H9 (cell line): ENCODE measurements at regions not wholly inside any gene's neighbourhood (a gene's known extent, or its start where the extent isn't known, plus 50 kb on each side); places are given as distances from the start of the nearest gene placed in this dataset.

Experiments used
- DNase-seq: peaks from one replicate; pipeline ENCODE4 v3.0.0-alpha.2; 2017
- H2AFZ ChIP-seq: one replicate; pipeline ENCODE4 v1.6.1; 2013; ENCODE audit warnings: mild to moderate bottlenecking, low read length, control low read depth, moderate library complexity
- H2AK5ac ChIP-seq: 2 replicates; pipeline ENCODE4 v1.6.1; 2013; ENCODE audit warnings: low read length, control low read depth, mixed read lengths; ENCODE audit not compliant: insufficient read length
- H2BK120ac ChIP-seq: one replicate; pipeline ENCODE4 v1.6.1; 2013; ENCODE audit warnings: low read depth, mild to moderate bottlenecking, low read length, control low read depth, inconsistent platforms; ENCODE audit not compliant: poor library complexity, severe bottlenecking
- H2BK12ac ChIP-seq: 2 replicates; pipeline ENCODE4 v1.6.1; 2013; ENCODE audit warnings: low read length, control low read depth, mixed read lengths, low read depth; ENCODE audit not compliant: insufficient read length
- H2BK15ac ChIP-seq: 2 replicates; pipeline ENCODE4 v1.6.1; 2013; ENCODE audit warnings: low read depth, low read length, control low read depth
- H2BK20ac ChIP-seq: one replicate; pipeline ENCODE4 v1.6.1; 2013; ENCODE audit warnings: low read depth, mild to moderate bottlenecking, low read length, control low read depth, inconsistent platforms; ENCODE audit not compliant: poor library complexity, severe bottlenecking
- H2BK5ac ChIP-seq: 2 replicates; pipeline ENCODE4 v1.6.1; 2013; ENCODE audit warnings: low read length, control low read depth, mixed read lengths; ENCODE audit not compliant: insufficient read length
- H3K14ac ChIP-seq: 2 replicates; pipeline ENCODE4 v1.6.1; 2013; ENCODE audit warnings: low read length, control low read depth; ENCODE audit not compliant: insufficient read depth
- H3K18ac ChIP-seq: 2 replicates; pipeline ENCODE4 v1.6.1; 2013; ENCODE audit warnings: low read depth, mild to moderate bottlenecking, mixed read lengths, low read length, control low read depth; ENCODE audit not compliant: insufficient read length
- H3K23ac ChIP-seq: 2 replicates; pipeline ENCODE4 v1.6.1; 2013; ENCODE audit warnings: low read length, control low read depth, mixed read lengths, low read depth; ENCODE audit not compliant: insufficient read length
- H3K23me2 ChIP-seq: 2 replicates; pipeline ENCODE4 v1.6.1; 2013; ENCODE audit warnings: low read depth, mild to moderate bottlenecking, mixed read lengths, low read length, control low read depth; ENCODE audit not compliant: insufficient read length, poor library complexity, severe bottlenecking
- H3K27ac ChIP-seq: 2 replicates; pipeline ENCODE4 v1.5.1; 2013; ENCODE audit warnings: low read length, control low read depth, mixed read lengths, low read depth; ENCODE audit not compliant: insufficient read length
- H3K27me3 ChIP-seq: 2 replicates; pipeline ENCODE4 v1.6.1; 2013; ENCODE audit warnings: low read length, control low read depth, inconsistent platforms; ENCODE audit not compliant: insufficient read depth
- H3K4ac ChIP-seq: 2 replicates; pipeline ENCODE4 v1.6.1; 2013; ENCODE audit warnings: low read depth, mild to moderate bottlenecking, control low read depth, inconsistent platforms, low read length, moderate library complexity
- H3K4me1 ChIP-seq: 2 replicates; pipeline ENCODE4 v1.6.1; 2013; ENCODE audit warnings: low read length, control low read depth, inconsistent platforms; ENCODE audit not compliant: insufficient read depth
- H3K4me2 ChIP-seq: 2 replicates; pipeline ENCODE4 v1.6.1; 2013; ENCODE audit warnings: low read length, control low read depth, mixed read lengths; ENCODE audit not compliant: insufficient read length, insufficient read depth
- H3K56ac ChIP-seq: 2 replicates; pipeline ENCODE4 v1.6.1; 2013; ENCODE audit warnings: low read depth, mild to moderate bottlenecking, mixed read lengths, low read length, control low read depth; ENCODE audit not compliant: insufficient read length
- H3K79me1 ChIP-seq: 2 replicates; pipeline ENCODE4 v1.6.1; 2013; ENCODE audit warnings: low read depth, mild to moderate bottlenecking, moderate library complexity, low read length, control low read depth, inconsistent platforms; ENCODE audit not compliant: insufficient read depth, poor library complexity, severe bottlenecking
- H3K79me2 ChIP-seq: 2 replicates; pipeline ENCODE4 v1.6.1; 2013; ENCODE audit warnings: low read length, control low read depth, inconsistent platforms; ENCODE audit not compliant: insufficient read depth
- H3K9ac ChIP-seq: 2 replicates; pipeline ENCODE4 v1.6.1; 2013; ENCODE audit warnings: low read length, control low read depth, mixed read lengths; ENCODE audit not compliant: insufficient read length; ENCODE audit errors: extremely low read depth
- H3K9me3 ChIP-seq: one replicate; pipeline ENCODE4 v1.6.1; 2013; ENCODE audit warnings: low read depth, low read length, inconsistent platforms; ENCODE audit not compliant: control insufficient read depth
- H3T11ph ChIP-seq: one replicate; pipeline ENCODE4 v1.6.1; 2013; ENCODE audit warnings: mild to moderate bottlenecking, low read length, control low read depth, inconsistent platforms
- H4K20me1 ChIP-seq: one replicate; pipeline ENCODE4 v1.6.1; 2013; ENCODE audit not compliant: control insufficient read depth, insufficient read length, insufficient read depth
- H4K5ac ChIP-seq: 2 replicates; pipeline ENCODE4 v1.6.1; 2013; ENCODE audit warnings: low read depth, mild to moderate bottlenecking, mixed read lengths, low read length, control low read depth; ENCODE audit not compliant: insufficient read length
- H4K8ac ChIP-seq: replicated peaks from 2 replicates; pipeline ENCODE4 v1.6.1; 2013; ENCODE audit warnings: low read length, control low read depth, mixed read lengths, low read depth; ENCODE audit not compliant: insufficient read length
- H4K91ac ChIP-seq: 2 replicates; pipeline ENCODE4 v1.6.1; 2013; ENCODE audit warnings: low read depth, mild to moderate bottlenecking, moderate library complexity, mixed read lengths, low read length, control low read depth; ENCODE audit not compliant: insufficient read length
- H3K27ac Mint-ChIP-seq, 3 experiments: 2 replicates in 2 of 3; 3 replicates in 1 of 3; pipeline ENCODE4 v1.8.0; 2020 to 2021; ENCODE audit warnings: mixed read lengths in 3 of 3, mild to moderate bottlenecking in 1 of 3, moderate library complexity in 1 of 3
- H3K27me3 Mint-ChIP-seq: 2 replicates; pipeline ENCODE4 v1.8.0; 2021; ENCODE audit warnings: low read depth, mild to moderate bottlenecking, moderate library complexity, mixed read lengths
- H3K36me3 Mint-ChIP-seq, 3 experiments: 2 replicates in 2 of 3; 3 replicates in 1 of 3; pipeline ENCODE4 v1.8.0; 2020 to 2021; ENCODE audit warnings: low read depth in 3 of 3, mixed read lengths in 3 of 3; ENCODE audit not compliant: insufficient read depth in 1 of 3
- H3K4me1 Mint-ChIP-seq, 2 experiments: 2 replicates each; pipeline ENCODE4 v1.8.0; 2020; ENCODE audit warnings: mixed read lengths in 2 of 2
- H3K4me3 Mint-ChIP-seq, 2 experiments: 2 replicates in 1 of 2; 3 replicates in 1 of 2; pipeline ENCODE4 v1.8.0; 2020 to 2021; ENCODE audit warnings: mild to moderate bottlenecking in 2 of 2, mixed read lengths in 2 of 2, moderate library complexity in 1 of 2
- H3K9me3 Mint-ChIP-seq, 2 experiments: 2 replicates in 1 of 2; 3 replicates in 1 of 2; pipeline ENCODE4 v1.8.0; 2020; ENCODE audit warnings: mild to moderate bottlenecking in 2 of 2, mixed read lengths in 2 of 2, moderate library complexity in 1 of 2
- WGBS: extraction: QIAGEN DNeasy Blood & Tissue Kit; methylation state at CpG from one replicate; pipeline ENCODE4 v1.1.7; 2013; ENCODE audit warnings: missing lambda C conversion rate, low lambda C conversion rate, mixed read lengths; ENCODE audit not compliant: insufficient read length; ENCODE audit errors: extremely low coverage; 5-methylcytosine and 5-hydroxymethylcytosine counted together
- TF ChIP-seq, protein P1 (sequence below): fragments of 200-600 bp; sonication (generic); conservative IDR thresholded peaks from 3 replicates; pipeline ENCODE4 v1.8.0; 2021; ENCODE audit warnings: antibody characterized with exemption, mild to moderate bottlenecking

GRCh38 chr2:12623051-12623450 lies 93.7 kb upstream of the TRIB2 start:
- Histone ChIP-seq H3T11ph (no peak overlapping the region), H3K4me1 (peaks cover 3% of the 10 kb centered on the region), H4K91ac (no peak overlapping the region), H3K27me3 (no peaks in the 10 kb centered on the region), H3K4me2 (no peak overlapping the region), H3K79me1 (no peaks in the 10 kb centered on the region), H3K23ac (no peak overlapping the region), H4K5ac (no peak overlapping the region), H3K9ac (no peak overlapping the region), H2BK12ac (no peak overlapping the region), H3K18ac (no peak overlapping the region), H3K56ac (no peak overlapping the region), H2AFZ (no peak overlapping the region), H2BK120ac (no peak overlapping the region), H2AK5ac (no peak overlapping the region), H3K79me2 (no peaks in the 10 kb centered on the region), H2BK15ac (no peak overlapping the region), H4K20me1 (no peaks in the 10 kb centered on the region), H2BK20ac (no peak overlapping the region), H4K8ac (no peak overlapping the region), H3K23me2 (no peaks in the 10 kb centered on the region), H2BK5ac (no peak overlapping the region), H3K9me3 (no peaks in the 10 kb centered on the region), H3K14ac (no peak overlapping the region), H3K4ac (no peak overlapping the region), H3K27ac (no peak overlapping the region)
- H3K27me3 Mint-ChIP-seq = peaks cover 7% of the 10 kb centered on the region
- TF ChIP-seq, protein P1, sequence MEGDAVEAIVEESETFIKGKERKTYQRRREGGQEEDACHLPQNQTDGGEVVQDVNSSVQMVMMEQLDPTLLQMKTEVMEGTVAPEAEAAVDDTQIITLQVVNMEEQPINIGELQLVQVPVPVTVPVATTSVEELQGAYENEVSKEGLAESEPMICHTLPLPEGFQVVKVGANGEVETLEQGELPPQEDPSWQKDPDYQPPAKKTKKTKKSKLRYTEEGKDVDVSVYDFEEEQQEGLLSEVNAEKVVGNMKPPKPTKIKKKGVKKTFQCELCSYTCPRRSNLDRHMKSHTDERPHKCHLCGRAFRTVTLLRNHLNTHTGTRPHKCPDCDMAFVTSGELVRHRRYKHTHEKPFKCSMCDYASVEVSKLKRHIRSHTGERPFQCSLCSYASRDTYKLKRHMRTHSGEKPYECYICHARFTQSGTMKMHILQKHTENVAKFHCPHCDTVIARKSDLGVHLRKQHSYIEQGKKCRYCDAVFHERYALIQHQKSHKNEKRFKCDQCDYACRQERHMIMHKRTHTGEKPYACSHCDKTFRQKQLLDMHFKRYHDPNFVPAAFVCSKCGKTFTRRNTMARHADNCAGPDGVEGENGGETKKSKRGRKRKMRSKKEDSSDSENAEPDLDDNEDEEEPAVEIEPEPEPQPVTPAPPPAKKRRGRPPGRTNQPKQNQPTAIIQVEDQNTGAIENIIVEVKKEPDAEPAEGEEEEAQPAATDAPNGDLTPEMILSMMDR = no peak
- DNase-seq = no peak
- no peak overlapping the region for H3K4me3 Mint-ChIP-seq
- peaks cover 0 to 13% (median 11%) of the 10 kb centered on the region in 3 experiments; a peak in 5 of 7 replicates for H3K36me3 Mint-ChIP-seq
- peaks cover 9 to 10% of the 10 kb centered on the region in 2 experiments for H3K9me3 Mint-ChIP-seq
- peaks cover 34 to 37% of the 10 kb centered on the region in 2 experiments for H3K4me1 Mint-ChIP-seq
- WGBS = no CpG with 5 or more reads among the region's 1 CpG
- no peak overlapping the region for H3K27ac Mint-ChIP-seq
